HG02970 (cell line): ENCODE measurements at regions not wholly inside any gene's neighbourhood (a gene's known extent, or its start where the extent isn't known, plus 50 kb on each side); places are given as distances from the start of the nearest gene placed in this dataset.

Experiments
- ATAC-seq: cut with Tn5 transposase; IDR thresholded peaks from one replicate; pipeline ENCODE4 v1.9.1; 2021; ENCODE audit warnings: mild to moderate bottlenecking, moderate library complexity, moderate number of reproducible peaks; ENCODE audit not compliant: unreplicated experiment, low FRiP score

DNA sequence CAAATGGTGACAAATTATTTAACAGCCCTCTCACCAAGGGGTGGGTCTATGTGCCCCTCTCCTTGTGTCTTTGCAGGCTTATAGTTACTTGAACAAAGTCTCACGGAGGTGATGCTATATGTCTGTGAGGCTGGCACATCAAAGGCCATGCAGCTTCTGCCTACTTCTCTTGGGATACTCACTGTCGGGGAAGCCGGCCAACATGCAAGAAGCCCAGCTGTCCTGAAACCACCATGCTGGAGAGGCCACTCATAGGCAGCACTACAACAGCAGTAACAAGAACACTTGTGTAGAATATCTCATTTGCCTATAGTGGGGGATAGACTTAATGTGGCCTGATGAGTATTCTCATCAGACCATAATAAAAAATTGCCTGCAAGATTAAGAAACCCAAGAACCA lies 233.7 kb upstream of the NCKAP5 start:
- no peak for ATAC-seq

DNA sequence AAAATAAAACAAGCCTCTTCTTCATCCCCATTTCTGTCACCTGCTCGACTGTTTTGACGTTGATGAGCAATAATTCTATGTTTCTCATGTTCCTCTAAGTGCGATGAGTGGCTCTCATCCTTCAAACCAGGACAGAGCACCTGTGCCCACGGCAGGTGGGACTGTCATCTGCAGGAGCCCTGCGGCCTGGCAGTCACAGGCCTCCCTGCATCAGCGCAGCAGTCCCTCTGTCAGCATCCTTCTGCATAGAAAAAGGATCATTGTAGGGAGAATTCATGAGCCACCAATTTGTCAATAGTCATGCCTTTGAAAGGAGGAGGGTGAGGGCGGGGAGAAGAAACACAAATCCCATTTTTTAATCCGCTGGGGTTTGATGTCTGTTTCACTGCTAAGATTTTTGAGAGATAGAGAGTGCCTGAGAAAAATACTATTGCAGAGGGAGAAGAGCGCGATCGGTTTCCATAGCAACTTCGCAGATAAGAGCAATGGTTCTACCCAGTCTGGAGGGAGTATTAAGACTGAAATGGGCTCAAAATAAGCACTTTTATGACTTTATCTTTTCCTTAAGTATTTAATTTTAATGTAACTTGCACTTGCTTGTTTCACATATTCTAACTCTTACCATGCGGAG lies 234.3 kb upstream of the NCKAP5 start:
- no peak for ATAC-seq

DNA sequence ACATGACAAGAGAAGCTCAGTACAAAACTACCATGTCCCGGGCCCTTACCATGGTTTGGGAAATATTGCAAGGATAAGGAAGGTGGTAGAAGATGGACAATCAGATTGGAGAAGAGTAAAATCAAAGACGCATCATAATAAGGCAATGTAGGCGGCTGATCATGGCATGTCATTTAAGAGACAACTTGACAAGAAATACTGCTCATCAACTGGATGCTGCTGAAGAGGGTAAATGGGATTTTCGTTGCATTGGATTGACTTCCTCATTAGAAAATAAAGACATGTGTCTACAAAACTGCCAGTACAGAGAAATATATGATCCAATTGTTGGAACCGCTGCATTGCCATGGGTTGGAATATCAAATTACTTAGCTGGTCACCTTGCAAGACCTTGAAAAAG lies 238.3 kb upstream of the NCKAP5 start:
- no peak for ATAC-seq

DNA sequence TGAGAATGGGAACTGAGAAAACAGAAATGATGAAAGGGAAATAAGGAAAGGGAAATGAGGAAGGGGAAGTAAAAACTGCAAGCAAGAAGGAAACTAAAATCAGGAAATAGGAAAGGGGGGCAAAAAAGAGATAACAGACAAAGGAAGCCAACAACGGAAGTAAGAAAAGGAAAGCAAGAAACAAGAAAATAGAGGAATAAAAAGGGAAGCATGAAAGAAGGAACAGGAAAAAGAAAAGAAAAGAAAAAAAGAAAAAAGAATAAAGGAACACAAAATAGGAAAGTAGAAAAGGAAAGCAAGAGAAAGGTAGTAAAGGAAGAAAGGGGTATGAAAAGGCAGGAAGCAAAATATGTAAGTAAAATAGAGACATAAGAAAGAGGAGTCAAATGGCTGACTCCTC lies 241.2 kb upstream of the NCKAP5 start:
- ATAC-seq = no peak

DNA sequence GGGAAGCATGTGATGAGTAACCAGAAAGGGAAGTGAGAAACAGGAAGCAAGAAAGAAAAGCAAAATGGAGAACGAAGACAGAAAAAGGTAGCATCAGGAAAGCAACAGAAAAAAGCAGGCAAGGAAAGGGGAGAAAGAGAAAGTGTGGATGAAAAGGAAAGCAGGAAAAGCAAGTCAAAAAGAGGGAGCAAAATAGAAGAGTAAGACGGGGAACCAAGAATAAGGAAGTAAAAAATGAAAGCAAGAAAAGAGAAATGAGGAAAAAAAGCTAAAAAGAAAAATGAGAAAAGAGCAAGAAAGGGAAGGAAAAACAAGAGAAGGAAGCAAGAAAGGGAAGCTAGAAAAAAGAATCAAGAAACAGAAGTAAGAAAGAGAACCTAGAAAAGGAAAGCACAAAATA lies 242.3 kb upstream of the NCKAP5 start:
- ATAC-seq = no peak

DNA sequence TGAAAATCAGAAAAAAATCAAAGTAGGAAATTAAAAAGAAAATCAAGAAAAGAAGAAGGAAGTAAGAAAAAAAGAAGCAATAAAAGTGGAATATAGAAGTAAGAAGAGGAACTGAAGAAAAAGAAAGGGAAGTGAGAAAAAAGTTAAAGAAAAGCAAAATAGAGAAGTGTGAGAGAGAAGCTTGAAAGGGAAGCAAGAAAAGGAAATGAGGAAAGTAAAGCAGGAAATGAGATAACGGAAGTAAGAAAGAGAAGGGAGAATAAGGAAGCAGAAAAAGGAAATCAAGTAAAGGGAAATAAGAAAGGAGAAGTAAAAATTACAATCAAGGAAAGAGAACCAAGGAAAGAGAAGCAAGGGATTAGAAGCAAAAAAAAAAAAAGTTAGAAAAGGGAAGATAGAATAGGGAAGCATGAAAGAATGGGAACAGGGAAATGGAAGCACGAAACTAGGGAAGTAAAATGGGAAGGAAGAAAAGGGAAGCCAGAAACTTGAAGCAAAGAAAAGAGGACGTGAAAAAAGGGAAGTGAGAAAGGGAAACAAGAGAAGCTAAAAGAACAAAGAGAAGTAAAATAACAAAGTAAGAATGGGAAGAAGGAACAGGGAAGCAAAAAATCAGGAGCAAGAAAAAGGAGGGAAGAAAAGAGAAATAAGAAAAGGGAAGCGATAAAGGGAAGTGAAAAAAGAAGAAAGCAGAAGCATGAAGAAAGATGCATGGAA lies 243.3 kb upstream of the NCKAP5 start:
- no peak for ATAC-seq

DNA sequence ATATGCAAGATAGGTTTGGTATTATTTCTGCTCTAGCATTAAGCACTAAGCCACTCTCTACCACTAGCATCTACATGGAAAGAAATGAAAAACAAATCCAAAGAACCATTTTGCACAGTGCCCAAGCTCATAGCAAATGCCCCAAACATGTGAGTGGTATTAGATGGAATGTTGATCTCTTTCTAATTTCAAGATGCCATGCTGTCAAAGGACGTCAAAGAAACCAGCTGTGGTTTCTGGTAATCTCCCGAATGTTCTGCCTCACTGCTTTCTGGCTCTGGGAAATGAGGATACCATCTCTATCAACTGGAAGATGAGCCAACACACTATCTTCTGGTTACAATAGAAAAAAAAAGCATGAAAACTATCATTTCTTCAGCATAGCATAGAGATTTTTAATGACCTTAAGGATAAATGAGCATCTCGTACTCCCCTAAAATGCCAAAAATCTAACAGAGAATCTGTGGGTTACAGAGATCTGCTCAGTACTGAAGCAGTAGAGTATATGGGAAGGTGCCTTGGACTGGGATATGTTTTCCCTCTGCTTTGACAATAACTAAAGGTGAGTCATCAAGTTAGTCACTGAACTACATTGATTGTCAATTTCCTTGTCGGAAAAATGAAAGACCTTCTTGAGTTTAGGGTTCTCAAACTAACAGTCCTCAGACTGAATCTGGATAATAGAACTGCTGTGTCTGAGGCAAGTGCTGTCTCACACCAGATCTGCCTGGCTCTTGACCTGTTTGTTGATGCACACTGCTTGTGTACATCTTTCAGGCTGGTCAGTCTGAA lies 244.8 kb upstream of the NCKAP5 start:
- ATAC-seq = no peak

DNA sequence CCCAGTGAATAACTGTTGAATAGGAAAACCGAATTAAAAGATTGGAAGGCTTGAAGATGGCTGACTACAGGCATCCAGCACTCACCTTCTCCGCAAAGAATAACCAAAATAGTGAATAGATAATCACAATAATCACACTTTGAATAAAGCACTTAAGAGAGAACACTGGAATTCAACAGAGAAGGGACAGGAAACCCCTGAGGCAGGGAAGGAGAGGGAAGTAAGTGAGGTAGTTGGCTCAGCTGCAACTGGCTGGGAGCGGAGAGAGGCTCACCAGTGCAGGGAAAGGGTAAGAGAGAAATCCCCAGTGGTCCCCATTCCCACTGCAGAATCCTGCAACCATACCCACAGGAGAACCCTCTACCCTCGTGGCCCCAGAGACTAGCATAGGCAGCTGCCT lies 246.6 kb upstream of the NCKAP5 start:
- no peak for ATAC-seq

DNA sequence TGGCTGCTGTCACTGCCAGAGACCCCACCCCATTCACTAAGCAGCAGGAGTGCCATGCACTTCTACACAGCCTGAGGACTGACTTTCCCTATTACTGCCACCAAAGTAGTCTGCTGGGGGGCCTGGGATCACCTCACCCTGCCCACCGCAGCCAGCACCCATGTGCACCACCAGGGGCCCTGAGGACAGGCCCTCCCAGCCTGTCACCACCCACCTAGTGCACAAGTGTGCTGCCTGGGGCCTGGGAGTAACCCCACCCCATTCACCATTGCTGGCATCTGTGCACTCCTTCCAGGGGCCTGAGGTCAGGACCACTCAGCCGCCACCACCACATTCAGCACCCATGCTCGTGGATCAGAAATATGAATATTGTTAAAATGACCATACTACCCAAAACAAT lies 247.8 kb upstream of the NCKAP5 start:
- no peak for ATAC-seq

DNA sequence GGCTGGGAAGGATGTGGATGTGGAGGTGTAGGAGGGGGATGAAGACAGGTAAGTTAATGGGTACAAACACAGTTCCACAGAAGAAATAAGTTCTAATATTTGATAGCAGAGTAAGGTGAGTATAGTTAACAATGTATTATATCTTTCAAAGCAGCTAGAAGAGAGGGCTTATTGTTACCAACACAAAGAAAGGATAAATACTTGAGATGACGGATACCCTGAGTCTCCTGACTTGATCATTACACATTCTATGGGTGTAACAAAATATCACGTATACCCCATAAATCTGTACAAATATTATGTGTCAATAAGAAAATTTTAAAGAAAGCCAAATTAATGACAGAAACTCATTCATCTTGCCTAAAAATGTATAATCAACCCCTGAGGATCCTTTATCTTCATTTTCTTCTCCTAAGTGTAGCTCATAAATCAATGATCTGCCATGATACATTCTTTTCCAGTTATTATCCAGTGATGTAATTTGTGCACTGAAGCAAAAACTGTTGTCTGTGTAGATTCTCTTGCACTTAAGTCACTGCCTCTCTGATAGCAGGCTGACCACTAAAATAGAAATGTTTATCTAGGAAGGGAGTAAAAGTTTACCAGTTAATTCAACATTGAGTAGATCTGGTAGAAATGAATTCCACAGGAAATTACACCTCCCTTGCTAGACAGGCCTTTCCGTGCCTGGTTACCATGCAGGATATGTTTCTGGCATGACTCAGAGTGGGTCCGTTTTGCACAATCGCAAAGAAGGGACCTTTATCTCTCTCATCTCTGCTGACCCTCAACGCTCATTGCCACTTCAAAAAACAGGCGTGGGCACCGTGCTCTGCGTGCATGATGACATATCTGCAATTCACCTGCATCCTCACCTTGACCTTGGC lies 249.7 kb upstream of the NCKAP5 start:
- no peak for ATAC-seq

DNA sequence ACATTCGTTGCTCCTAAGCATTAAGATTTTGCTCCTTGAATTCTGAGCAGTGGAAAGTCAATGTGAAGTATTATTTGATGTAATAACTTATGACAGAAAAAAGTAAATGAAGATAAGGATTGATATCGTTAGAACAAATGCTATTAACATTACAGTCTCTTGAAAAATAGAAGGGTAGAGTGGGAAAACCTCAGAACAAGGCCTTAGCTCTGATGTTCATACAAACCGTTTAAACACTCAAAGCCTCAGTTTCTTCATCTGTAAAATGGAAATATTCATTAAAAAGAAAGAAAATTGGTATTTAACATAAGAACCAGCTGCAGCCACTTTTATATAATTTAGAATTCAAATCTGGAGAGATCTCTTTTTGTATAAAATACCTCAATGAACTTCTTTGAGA lies 250.4 kb upstream of the NCKAP5 start:
- ATAC-seq = no peak

DNA sequence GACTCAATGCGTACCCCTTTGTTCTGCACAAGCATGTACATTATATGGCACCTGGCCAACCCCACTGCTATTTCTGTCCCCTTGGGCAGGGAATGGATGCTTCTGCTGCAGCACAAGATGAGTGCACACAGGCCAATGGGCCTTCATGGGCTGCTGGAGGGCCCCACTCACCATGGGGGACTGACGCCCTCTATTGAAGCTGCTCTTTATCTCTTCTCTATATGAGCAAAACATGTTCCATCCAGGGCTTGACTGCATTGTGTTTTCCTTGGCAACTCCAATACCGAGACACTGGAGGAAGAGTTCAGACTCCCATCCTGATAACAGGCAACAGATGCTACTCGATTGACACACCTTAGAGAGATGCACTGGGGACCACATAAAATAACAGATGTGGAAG lies 251.6 kb upstream of the NCKAP5 start:
- no peak for ATAC-seq

DNA sequence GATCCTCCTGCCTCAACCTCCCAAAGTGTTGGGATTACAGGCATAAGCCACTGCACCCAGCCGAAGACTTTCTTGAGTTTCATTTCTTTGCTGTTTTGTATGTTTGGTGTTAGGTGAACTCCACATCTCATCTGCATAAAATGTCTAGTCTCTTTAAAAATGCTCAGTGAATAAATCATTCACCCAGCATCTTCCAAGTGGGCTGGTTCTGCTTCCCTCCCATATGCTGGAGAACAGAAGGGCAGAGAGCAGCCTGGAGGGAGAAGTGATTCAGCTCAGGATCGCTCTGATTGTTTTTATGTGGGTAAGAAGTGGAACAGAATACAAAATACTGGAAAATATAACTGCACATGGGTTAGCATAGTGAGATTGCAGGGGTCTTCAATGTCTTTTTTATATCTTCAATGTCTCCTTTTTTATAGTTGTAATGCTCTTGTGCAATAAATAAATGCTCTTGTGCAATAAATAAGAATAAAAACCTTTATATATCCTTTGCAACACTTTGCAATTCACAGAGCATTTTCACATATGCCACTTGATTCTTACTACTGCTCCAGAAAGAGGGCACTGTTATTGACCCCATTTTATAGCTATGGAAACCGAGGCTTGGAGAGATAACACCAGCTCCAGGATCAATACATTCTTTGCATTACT lies 253.0 kb upstream of the NCKAP5 start:
- ATAC-seq = no peak

DNA sequence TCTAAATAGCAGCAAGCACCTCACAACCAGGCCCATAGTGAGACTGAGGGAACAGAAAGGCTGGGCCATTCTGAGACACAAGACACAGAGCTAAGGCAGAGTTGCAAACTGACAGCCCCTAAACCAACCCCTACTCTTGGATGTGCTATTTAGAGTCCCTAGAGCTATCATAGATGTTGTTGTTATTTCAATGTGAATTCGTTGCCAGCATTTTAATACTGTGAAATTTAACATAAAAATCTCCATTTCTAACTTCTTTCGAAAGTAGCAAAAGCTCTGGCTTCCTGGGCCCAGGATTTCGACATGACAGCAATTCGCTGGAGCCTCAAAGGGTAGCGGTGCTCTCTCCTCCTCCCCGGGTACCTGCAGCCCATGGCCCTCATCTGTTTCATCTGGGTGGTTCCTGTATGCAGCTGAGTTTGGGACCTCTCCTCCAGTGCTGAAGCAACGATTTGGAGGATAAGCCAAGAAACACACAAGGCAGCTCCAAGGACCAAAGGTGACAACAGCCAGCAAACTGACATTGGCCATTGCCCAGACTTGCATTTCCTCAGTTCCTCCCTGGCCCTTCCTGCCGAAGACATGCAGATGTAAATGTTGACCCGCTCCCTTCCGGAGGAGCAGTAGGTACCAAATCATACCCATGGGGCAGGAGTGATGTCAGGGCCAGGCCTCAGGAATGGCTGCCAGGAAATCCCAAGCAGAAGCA lies 254.4 kb upstream of the NCKAP5 start:
- no peak for ATAC-seq

DNA sequence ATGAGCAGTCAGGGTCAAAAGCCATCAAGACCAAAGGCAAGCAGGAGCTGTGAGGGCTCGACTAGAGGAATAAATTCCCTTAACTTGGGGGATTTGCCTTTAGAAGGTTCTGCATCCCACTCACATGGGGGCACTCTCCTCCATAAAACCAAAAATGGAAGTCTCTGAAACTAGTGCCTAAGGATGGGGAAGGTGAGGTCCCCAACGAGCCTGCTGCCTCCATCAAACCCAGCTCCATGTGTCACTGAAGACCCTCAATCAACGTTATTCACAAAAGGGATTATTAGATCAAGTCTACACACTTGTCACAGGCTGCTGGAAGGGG lies 254.9 kb upstream of the NCKAP5 start:
- no peak for ATAC-seq

DNA sequence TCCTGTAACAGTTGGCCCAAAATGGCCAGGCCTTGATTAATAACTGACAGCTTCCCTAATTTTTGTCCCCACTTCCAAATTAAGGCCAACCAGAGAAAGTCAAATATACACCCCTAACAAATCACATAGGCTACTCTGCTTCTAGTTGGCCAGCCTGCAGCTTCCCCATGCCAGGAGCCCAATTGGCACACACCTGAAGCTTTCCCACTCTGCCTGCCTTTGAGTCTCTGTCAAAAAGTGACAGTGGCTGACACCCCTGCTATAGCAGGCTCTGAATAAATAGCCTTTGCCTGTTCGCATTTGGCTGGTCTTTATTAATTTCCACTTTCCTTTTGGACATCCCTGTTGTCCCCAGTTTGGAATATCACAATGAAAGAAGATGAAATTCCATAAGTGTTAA lies 256.6 kb upstream of the NCKAP5 start:
- no peak for ATAC-seq

DNA sequence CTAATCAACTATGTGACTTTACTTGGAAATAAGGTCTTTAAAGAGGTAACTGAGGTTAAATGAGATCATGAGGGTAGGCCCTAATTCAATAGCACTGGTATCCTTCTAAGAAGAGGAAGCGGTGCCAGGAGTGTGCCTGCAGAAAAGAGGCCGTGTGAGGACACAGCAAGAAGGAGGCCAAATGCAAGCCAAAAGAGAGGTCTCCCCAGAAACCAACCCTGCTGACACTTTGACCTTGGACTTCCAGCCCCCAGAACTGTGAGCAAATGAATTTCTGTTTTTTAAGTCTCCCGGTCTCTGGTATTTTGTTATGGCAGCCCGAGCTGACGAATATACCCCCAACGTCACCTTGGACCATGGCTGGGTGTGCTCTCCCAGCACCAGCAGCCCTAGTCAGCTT lies 257.5 kb upstream of the NCKAP5 start:
- no peak for ATAC-seq

DNA sequence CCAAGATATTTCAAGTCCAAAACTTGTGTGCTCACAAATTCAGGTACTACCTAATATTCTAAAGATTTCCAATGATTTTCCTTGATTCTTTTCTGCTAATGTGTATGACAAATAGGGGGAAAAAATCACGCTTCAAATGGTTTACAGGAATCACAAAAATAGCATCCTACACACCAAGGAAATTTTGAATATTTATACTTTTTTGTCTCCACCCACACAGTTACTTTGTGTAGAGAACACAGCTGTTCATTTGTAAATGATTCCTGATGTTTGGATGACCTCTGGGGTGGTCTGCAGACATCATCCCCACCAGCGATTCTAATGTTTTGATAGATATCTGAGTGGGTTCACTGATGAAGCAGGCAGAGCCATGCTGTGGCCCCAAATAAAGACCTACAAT lies 260.6 kb upstream of the NCKAP5 start:
- ATAC-seq = no peak

DNA sequence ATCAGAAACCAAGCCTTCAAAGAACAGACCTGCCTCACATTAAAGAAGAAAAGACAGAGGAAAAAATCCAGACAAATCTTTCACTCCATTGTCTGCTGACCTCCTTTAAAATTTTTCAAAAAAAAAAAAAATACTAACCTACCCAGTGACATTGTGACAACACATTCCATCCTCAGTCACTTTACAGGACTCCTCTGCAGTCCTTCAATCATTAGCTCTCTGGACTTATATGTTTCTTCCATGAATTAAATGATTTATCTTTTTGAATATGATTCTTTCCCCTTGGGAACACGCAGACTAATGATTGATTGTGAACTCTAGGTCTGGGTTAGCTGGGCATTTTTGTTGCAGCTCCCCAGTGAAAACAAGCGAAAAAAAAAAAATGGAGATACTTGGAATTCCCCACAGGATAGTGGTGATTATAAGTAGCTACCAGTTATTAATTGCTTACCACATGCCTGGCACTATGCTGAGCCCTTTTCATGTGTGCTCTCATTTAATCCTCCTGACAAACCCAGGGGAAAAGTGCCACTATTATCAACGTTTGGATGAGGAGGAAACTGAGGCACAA lies 261.3 kb upstream of the NCKAP5 start:
- ATAC-seq = no peak
